Stimulated activated CD4-positive, alpha-beta T cell treated with anti-CD3 and anti-CD28 coated beads, Interleukin-12 subunit alpha, Interleukin-12 subunit beta, amount 100 ng/mL, for 48 hours (primary cell): ENCODE measurements at regions not wholly inside any gene's neighbourhood (a gene's known extent, or its start where the extent isn't known, plus 50 kb on each side); places are given as distances from the start of the nearest gene placed in this dataset.
A peak's percentile ranks its signal among the peaks of the same experiment; 100 is the strongest.
"Not testable (repeated sequence)": the region's sequence is repeated elsewhere in the genome, so short reads cannot be mapped to it uniquely, and the experiment has no call there.

Experiments
- DNase-seq, 3 donors: peaks; one replicate each; pipeline ENCODE4 v3.0.0-alpha.2; 2020; ENCODE audit warnings: low read depth in 2 of 3, low spot score in 1 of 3

GRCh38 chr4:112053825-112054350, 91.4 kb upstream of the FAM241A start:
- DNase-seq: no peak

DNA sequence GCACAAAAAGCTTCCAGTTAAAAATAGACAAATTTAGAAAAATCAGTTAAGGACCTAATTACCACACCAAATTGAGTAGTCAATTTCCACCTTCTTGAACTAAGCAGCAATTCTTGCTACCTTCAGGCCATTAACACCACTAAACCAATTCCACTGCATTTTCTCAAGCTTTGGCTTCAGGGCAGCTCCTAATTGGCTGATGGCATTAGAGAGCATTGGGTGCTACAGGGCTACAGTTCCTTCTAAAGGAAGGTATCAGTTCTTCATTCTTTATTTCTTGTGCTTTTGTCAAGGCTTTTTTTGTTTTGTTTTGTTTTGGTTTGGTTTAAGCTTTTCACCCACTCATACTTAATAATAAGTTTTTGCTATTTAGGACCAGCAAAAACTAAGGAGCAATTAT, 90.2 kb upstream of the FAM241A start:
- DNase-seq: no peak

DNA sequence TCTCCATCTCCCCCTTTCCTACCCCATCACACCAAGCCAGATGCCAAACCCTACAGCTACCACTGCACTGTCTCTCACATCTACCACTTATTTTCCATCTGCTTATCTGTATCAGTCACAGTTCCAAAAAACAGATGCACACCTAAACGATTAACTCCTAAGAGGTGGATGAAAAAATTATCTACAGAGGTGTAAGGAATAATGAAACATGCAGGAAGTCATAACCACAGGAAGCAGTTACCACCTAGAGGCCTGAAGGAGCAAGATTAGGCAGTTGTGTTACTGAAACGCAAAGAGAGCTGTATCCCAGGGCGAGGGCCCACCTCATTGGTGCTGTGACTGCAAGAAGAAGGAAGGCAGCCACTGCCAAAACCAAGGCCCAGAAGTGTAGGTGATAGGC, 87.8 kb upstream of the FAM241A start:
- no peak for DNase-seq

GRCh38 chr4:112058433-112058832, 86.8 kb upstream of the FAM241A start:
- DNase-seq: no peak

GRCh38 chr4:112060212-112060611, 85.0 kb upstream of the FAM241A start:
- no peak for DNase-seq

GRCh38 chr4:112061207-112061817, 83.9 kb upstream of the FAM241A start:
- DNase-seq: no peak

DNA sequence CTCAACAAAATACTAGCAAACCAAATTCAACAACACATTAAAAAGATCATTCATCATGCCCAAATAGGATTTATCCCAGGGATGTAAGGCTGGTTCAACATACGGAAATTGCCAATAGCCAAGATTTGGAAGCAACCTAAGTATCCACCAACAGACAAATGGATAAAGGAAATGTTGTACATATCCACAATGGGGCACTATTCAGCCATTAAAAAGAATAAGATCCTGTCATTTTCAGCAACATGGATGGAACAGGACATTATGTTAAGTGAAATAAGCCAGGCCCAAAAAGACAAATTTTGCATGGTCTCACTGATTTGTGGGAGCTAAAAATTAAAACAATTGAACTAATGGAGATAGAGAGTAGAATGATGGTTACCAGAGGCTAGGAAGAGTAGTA, 82.0 kb upstream of the FAM241A start:
- DNase-seq: no peak

DNA sequence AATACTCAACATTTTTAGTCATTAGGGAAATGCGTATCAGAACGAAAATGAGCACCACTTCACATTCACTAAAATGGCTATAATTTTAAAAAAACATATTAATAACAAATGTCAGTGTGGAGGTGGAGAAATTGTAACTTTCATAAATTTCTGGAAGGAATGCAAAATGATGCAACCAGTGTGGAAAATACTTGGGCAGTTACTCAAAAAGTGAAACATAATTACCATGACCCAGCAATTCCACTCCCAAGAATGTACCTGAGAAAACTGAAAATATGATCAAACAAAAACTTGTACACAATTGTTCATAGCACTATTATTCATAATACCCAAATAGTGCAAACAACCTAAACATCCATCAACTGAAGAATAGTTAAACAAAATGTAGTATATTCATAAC, 76.1 kb upstream of the FAM241A start:
- DNase-seq: no peak

DNA sequence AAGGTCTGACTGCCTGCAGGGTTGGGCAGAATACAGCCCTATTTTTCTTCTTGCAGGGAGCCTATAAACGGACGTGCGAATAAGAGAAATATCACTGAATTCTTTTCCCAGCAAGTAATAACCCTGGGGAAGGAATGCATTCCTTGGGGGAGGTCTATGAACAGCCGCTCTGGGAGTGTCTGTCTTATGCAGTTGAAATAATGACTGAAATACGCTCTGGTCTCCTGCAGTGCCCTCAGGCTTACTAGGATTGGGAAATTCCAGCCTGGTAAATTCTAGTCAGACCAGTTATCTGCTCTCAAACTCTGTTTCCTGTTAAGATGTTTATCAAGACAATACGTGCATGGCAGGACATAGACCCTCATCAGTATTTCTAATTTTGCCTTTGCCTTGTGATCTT, 72.1 kb upstream of the FAM241A start:
- DNase-seq: no peak

GRCh38 chr4:112075129-112075753, 70.0 kb upstream of the FAM241A start:
- peak in 2 of 3 donors; percentile 9 to 42 for DNase-seq

GRCh38 chr4:112075906-112076305, 69.3 kb upstream of the FAM241A start:
- DNase-seq: no peak

DNA sequence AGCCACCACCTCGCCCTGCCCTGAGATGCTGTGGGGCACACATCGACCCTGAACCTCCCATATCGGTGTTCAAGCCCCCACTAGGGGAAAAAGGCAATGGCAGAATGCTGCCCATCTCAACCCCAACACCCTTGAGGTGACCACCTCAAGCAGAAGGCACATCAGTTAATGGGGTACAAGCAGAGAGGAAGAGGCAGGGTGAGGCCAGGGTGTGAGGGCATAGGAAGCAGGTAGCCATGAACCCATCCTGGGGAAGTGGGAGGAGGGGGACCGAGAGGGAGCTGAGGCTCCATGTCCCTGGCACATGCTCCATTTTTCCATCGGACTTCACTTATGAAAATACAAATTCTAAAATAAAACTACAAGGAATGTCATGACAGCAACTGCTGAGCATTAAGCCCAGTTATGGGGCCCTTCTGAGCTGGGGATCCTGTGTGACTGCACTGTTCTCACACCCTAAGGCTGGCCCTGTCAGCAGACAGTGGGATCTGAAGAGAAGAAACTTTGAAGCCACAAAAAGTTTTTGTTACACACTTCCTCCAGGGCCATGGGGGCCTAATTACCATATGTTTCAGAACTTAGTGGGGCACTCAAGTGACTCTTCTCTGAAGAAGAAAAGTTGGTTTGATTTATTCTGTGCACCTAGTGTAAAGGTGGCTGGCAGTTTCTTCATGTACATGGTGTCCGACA, 68.2 kb upstream of the FAM241A start:
- DNase-seq: no peak

- DNase-seq: no peak
Observed at GRCh38 chr4:112077743-112078142, 67.5 kb upstream of the FAM241A start.

GRCh38 chr4:112082954-112083586, 62.2 kb upstream of the FAM241A start:
- no peak for DNase-seq

DNA sequence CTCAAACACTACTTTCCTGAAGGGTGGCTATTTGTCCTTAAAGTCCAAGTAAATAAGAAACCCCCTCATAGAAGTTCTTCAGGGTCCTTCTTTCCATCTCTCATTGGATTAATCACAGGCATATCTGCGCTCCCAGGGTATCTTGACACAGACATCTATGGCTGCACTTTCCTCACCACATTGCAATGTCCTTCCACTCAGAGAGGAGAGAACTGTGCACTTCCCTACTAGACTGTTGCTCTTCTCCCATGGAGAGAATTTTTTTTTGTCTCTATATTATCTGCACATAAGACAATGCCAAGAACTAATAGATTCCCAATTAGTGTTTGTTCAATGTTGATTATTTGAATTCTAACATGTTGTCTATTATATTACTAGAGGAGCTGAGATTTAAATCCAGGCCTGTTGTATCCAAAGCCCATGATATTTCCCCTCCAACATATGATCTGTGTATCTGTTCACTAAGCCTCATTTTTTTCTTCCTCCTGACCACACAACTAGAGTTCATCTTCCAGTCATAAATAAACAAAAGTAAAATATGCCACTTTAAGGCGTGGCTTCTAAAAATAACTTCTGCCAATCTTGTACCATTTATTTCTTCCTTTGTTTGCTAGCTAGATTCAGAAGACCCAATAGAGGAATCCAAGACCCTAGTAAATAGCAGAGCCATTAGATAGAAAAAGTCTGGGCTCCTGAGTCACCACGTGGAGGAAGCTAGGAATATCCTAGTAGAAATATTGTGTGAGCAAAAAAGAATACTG, 61.5 kb upstream of the FAM241A start:
- DNase-seq: no peak

DNA sequence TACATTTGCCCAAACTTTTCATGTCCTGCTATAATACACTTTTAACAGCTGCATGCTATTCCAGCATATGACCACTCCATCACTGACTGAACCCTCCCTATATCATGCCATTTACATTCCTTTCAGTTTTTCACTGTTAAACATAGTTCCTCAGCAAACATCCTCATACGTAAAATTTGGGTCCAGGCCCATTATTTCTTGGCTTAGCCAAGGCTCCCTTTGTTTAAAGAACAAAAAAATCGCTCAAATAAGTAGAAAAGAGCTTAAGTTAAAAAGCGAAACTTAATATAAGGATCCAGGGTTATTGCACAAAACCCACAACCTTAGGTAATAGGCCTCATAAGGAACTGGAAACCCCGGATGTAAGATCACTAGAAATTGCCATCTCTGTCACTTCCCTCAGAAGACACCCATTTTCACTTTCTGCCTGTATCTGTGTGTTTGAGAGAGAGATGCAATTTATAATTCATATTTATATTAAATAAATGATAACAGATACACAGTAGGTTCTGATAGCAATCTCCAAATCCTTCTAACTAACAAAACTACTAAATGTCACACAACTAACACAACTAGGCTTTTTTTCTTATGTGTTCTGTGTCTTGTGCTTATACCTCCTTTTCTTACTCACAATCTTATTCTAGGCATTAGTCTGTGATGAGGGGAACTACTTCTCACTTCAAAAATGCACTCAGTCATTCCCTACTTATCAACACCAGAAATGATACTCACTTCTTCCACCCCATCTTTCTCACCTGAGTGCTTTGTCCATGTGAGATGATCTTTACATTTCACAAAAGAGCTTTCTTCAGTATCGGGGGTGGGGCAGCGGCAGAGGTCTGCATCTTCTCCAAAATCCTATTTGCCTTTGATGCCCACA, 59.9 kb upstream of the FAM241A start:
- no peak for DNase-seq

- DNase-seq: no peak
Observed at GRCh38 chr4:112086036-112086434, 59.2 kb upstream of the FAM241A start.

DNA sequence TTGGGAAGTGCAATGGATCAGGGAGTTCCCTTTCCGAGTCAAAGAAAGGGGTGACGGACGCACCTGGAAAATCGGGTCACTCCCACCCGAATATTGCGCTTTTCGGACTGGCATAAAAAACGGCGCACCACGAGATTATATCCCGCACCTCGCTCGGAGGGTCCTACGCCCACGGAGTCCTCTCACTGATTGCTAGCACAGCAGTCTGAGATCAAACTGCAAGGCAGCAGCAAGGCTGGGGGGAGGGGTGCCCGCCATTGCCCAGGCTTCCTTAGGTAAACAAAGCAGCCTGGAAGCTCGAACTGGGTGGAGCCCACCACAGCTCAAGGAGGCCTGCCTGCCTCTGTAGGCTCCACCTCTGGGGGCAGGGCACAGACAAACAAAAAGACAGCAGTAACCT, 58.6 kb upstream of the FAM241A start:
- DNase-seq: not testable (repeated sequence)

DNA sequence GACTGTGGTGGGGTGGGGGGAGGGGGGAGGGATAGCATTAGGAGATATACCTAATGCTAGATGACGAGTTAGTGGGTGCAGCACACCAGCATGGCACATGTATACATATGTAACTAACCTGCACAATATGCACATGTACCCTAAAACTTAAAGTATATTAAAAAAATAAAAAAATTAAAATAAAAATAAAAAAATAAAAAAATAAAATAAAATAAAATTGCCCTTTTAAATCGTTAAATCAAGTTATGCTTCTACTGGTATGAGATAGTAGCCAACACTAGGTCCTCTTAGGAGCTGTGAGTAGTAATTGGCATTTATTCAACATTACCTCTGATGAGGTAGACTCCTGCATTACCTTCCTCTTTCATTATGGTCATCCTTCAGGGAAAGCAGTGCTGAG, 52.9 kb upstream of the FAM241A start:
- not testable (repeated sequence) for DNase-seq

- DNase-seq: no peak
Observed at GRCh38 chr4:112093636-112094202, 51.5 kb upstream of the FAM241A start.
